ENCODE measurements at regions not wholly inside any gene's neighbourhood (a gene's known extent, or its start where the extent isn't known, plus 50 kb on each side); places are given as distances from the start of the nearest gene placed in this dataset.

- no peak for DNase-seq (ENCODE audit: missing footprints)
- no peak for ATAC-seq
- intact Hi-C loops (cut with DNase I), result no loop called here
These were observed 557.2 kb downstream of the INHBA start for GRCh38 chr7:41145656-41146055.

- intact Hi-C loops (cut with DNase I), result no loop called here
- no peak for DNase-seq (ENCODE audit: missing footprints)
- ATAC-seq, result no peak
These were observed 559.9 kb downstream of the INHBA start for GRCh38 chr7:41142904-41143473.

DNA sequence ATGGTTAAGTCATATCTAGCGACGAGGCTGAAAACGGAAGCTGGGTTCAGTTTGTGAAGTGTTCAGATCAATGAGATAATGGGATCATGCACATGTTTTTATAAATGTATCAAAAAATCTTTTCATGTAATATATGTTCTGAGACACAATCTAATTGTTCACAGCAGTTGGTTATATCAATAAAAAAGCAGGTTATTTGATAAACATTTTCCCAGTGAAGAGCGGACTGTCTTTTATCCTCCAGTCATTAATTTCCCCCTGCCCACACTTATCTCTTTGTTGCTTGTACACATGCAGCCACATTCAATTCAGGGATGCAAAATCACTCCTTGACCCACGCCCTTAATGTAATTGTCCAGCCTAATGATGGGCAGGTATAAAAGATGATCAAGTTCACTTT, 563.1 kb downstream of the INHBA start:
- intact Hi-C loops (cut with DNase I), result no loop called here
- ATAC-seq (no peak), DNase-seq (ENCODE audit: missing footprints) (no peak)

GRCh38 chr7:41136551-41136950, 566.3 kb downstream of the INHBA start:
- intact Hi-C loops (cut with DNase I), result no loop called here
- ATAC-seq (no peak), DNase-seq (ENCODE audit: missing footprints) (peak; percentile 52)

DNA sequence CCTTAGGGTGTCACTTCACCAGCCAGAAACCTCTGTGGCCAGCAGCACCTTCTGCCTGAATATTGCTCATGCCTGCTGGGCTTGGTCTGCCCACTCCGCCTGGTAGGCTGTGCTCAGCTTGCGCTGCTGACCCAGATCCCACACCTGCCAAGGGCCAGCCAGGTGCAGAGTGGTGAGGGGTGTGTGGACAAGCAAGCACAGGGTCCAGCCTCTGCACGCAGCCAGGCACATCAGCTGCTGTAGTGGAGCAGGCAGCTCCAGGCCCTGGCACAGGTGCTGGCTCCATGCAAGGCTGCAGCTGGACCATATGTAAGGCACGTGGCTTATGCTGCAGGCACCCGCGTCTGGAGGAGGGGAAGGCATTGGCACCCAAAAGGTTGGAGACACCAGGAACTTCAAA, 567.4 kb downstream of the INHBA start:
- peak; percentile 67 for DNase-seq (ENCODE audit: missing footprints)
- no peak for ATAC-seq
- intact Hi-C loops (cut with DNase I), result no loop called here

DNA sequence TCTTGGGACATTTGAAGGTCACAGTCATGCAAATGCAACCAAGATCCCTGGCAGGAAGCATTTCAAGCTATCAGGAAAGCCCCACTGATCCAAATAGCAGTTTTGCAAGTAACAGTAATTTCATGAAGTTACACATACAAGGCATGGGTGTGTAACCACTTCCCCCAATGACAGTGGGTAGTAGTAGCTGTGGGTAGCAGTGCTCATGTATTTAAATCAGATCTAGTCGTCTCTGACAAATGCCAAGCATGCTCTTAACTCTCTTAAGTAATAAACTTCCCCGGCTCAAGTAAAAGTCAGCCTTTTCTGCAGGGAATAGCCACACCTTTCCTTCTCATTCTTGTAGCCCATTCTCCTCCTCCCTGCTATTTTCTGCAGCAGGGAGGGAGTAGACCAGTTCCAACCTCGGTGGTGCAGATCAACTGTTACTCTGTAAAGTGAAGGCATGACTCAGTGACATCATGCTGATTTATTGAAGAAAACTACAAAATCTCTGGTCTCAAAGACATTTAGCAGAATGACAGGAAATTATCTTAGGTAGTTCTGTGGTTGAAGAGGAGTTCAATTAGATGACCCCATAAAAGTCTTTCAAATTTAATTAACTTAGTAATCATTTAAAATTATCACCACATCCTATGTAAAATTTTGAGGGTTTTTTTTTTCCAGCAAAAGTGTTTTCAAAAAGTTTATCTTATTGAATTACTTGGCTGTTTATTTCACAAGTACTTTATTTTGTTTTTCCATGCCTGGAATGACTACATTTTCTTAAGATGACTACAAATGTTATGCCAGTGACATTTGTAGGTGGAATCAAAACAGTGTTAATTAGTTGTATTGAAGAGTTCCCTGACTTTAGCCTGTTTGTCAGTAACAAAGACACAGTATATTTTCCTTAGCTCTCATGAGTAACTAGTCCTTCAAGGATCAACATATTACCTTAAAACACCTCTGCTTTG, 568.3 kb downstream of the INHBA start:
- no peak for DNase-seq (ENCODE audit: missing footprints)
- intact Hi-C loops (cut with DNase I), result no loop called here
- no peak for ATAC-seq

DNA sequence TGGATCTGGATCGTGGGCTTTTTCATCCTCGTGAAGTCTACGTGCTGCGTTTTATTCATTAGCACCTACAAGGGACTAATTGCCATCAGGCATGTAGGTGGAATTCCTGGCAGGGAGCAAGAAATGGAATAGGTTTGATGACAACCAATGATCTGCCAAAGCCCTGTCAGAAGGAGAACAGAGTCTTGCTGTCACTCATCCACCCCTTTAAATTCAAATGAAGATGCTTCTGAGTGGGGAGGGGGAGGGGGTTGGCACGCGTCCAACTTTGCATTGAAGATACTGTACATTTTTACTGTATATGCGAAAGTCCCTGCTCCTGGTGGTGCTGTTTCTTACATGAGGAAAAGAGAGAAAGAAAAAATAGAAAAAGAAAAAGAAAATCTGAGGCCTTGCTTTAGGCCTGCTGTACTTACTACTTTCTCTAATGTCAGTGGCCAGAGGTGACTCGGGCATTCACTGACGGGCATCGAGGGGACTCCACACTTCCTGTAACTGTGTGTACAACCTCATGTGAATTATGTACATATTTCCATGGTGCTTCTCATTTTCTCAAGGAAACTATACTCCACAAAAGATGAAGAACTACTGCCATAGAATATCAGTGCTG, 569.1 kb downstream of the INHBA start:
- intact Hi-C loops (cut with DNase I), result no loop called here
- ATAC-seq (no peak), DNase-seq (ENCODE audit: missing footprints) (no peak)

GRCh38 chr7:41131956-41132355, 570.9 kb downstream of the INHBA start:
- ATAC-seq (no peak), DNase-seq (ENCODE audit: missing footprints) (no peak)
- intact Hi-C loops (cut with DNase I), result no loop called here

GRCh38 chr7:41130561-41131236, 572.2 kb downstream of the INHBA start:
- intact Hi-C loops (cut with DNase I), result no loop called here
- DNase-seq (ENCODE audit: missing footprints) (peak; percentile 41), ATAC-seq (no peak)

- ATAC-seq (no peak), DNase-seq (ENCODE audit: missing footprints) (peak; percentile 37)
- intact Hi-C loops (cut with DNase I), result no loop called here
These were observed 572.8 kb downstream of the INHBA start for GRCh38 chr7:41130086-41130485.

GRCh38 chr7:41125343-41125742, 577.5 kb downstream of the INHBA start:
- ATAC-seq (no peak), DNase-seq (ENCODE audit: missing footprints) (no peak)
- intact Hi-C loops (cut with DNase I), result no loop called here

GRCh38 chr7:41122256-41122987, 580.5 kb downstream of the INHBA start:
- intact Hi-C loops (cut with DNase I), result no loop called here
- DNase-seq (ENCODE audit: missing footprints), result no peak
- no peak for ATAC-seq

DNA sequence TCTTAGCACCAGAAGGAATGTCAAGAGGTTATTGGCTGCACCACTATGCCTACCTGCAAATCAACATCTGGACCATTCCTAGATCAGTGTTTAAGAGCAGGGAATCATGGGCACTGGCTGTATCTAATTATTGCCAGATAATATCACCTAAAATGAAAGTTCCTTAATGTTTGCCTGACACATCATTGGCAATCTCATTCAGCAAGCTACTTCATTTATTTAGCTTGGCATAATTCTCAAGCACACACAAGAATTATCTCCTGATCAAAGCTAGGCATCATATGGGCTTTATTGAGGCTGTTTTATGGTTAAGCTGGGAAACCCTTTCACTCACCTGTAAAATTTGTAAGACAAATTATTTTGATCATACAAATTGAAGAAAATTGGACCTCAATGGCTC, 581.7 kb downstream of the INHBA start:
- ATAC-seq (no peak), DNase-seq (ENCODE audit: missing footprints) (no peak)
- intact Hi-C loops (cut with DNase I), result no loop called here

DNA sequence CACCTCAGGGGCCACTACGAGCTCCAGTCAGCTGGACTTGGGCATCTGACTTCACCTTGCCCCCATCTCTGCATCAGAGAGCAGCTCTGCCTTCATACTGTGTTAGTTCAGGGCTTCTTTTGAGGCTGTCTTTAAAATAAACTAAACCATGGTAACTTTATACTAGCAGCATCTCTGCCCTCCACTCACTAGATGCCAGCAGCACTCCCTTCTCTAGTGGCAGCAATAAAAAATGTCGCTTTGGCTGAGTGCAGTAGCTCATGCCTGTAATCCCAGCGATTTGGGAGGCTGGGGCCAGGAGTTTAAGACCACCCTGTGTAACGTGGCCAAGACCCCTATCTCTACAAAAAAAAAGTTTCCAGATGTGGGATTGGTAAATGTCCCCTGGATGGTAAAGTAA, 584.4 kb downstream of the INHBA start:
- ATAC-seq (no peak), DNase-seq (ENCODE audit: missing footprints) (no peak)
- intact Hi-C loops (cut with DNase I), result no loop called here

- DNase-seq (ENCODE audit: missing footprints) (no peak), ATAC-seq (no peak)
- intact Hi-C loops (cut with DNase I), result no loop called here
These were observed 585.5 kb downstream of the INHBA start for GRCh38 chr7:41117431-41117830.

GRCh38 chr7:41116817-41117216, 586.1 kb downstream of the INHBA start:
- intact Hi-C loops (cut with DNase I), result no loop called here
- no peak for DNase-seq (ENCODE audit: missing footprints)
- ATAC-seq, result no peak

DNA sequence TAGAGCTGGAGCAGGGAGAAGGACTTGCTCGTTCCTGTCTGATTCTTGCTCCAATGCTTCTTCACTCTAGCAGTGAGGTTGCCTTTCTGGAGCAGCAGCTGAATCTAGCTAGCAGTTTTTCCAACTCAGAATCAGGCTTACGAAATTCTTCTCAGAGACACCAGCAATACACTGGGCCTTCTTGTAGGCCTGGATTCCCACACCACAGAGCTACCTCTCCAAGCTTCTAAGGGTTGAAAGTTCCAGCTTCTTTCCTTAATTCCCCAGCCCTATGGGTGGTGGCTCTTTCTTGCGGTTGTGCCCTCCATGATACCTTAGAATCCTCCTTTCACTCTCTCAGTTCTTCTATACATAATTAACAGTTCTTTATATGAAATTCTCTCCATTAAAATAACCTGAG, 586.6 kb downstream of the INHBA start:
- DNase-seq (ENCODE audit: missing footprints), result no peak
- intact Hi-C loops (cut with DNase I), result no loop called here
- no peak for ATAC-seq

DNA sequence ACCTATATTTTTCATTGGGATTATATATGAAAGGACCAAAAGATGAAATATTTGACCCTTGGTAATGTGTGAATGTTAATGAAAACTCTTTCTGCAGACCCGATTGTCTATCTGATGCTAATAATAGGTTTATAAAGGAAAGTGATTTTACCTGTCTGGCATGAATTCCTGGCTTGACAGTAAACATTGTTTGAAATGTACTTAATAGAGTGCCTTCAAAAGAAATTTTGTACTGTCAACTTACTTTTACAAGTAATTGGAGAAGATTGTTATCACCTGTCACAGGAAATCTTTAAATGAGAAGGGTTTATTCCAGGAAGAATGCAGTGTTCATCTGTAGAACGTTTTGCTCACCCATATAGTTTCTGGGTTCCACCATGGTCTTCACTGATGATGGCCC, 588.2 kb downstream of the INHBA start:
- DNase-seq (ENCODE audit: missing footprints) (no peak), ATAC-seq (no peak)
- intact Hi-C loops (cut with DNase I), result no loop called here

GRCh38 chr7:41114131-41114530, 588.8 kb downstream of the INHBA start:
- DNase-seq (ENCODE audit: missing footprints) (no peak), ATAC-seq (no peak)
- intact Hi-C loops (cut with DNase I), result no loop called here
